ENCODE measurements at regions not wholly inside any gene's neighbourhood (a gene's known extent, or its start where the extent isn't known, plus 50 kb on each side); places are given as distances from the start of the nearest gene placed in this dataset.

DNA sequence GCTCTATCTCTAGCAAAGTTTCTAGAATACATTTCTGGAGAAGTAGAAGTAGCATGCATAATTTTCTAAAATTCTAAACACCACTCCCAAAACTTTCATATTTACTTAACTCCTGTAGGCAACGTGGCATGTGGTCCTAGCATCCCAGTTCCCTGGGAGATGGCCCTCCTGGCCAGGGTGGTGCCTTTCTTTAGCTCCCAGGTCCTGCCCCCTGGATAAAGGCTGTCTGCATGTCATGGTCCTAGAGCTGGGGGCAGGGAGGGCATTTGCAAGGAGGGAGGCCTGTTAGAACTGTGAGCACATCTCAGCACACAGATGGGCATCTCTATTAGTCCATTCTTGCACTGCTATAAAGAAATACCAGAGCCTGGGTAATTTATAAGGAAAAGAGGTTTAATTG, 485.6 kb upstream of the SULF2 start:
- TF ChIP-seq, protein P1, sequence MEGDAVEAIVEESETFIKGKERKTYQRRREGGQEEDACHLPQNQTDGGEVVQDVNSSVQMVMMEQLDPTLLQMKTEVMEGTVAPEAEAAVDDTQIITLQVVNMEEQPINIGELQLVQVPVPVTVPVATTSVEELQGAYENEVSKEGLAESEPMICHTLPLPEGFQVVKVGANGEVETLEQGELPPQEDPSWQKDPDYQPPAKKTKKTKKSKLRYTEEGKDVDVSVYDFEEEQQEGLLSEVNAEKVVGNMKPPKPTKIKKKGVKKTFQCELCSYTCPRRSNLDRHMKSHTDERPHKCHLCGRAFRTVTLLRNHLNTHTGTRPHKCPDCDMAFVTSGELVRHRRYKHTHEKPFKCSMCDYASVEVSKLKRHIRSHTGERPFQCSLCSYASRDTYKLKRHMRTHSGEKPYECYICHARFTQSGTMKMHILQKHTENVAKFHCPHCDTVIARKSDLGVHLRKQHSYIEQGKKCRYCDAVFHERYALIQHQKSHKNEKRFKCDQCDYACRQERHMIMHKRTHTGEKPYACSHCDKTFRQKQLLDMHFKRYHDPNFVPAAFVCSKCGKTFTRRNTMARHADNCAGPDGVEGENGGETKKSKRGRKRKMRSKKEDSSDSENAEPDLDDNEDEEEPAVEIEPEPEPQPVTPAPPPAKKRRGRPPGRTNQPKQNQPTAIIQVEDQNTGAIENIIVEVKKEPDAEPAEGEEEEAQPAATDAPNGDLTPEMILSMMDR (IDR thresholded peaks at IDR 0.05; ENCODE audit: insufficient read depth, missing control alignments) = no peak
- DNase-seq (ENCODE audit: insufficient read length, low spot score) (no peak), FAIRE-seq (no peak)

DNA sequence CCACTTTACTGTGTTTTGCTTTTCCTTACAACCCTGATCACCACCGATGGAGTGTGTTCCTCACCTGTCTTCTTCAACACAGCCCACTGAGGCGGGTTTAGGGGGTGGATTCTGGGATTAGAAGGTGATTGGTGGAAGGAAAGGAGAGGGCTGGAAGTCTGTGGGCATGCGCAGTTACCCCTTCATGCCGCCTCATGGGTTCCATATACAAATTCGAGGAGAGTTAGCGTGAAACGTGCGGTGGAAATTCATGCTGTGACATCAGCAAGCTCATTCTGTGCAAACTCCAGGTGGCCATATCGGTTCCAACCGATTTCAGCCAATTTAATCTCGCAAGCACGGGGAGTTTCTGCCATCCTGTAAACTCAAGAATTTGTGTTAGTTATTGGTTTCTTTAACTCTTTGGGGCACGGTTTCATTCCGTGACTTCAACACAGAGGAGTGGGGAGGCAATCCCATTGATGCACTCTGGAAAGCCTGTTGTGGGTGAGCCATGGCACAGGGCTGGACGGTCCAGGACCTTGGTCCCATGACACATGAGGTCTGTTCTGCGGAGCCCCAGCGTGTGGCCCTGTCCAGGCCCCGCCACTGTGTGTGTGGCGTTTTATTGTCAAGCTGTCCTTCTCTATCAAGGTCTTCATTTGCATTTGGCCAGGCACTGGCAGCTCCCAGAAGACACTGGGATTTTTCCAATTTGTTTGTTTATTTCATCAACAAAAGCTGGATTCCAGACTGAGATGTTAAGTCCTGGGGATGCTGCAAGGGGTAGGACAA, 482.8 kb upstream of the SULF2 start:
- TF ChIP-seq, protein P1 (IDR thresholded peaks at IDR 0.05; ENCODE audit: insufficient read depth, missing control alignments) = no peak
- no peak for DNase-seq (ENCODE audit: insufficient read length, low spot score)
- FAIRE-seq = no peak

DNA sequence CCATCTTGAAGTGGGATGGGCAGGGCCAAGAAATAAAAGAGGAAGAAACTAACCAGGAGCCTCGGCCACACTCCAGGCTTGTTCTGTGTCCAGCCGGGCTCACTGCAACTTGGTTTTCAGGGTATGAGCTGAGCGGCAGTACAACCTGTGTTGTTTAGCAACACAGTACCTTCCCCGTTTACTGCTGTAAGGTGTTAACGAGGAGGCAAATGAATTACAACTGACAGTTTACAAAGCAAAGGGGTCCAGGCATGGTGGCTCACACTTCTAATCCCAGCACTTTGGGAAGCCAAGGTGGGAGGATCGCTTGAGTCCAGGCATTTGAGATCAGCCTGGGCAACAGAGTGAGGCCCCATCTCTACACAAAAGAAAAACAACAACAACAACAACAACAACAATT, 481.3 kb upstream of the SULF2 start:
- FAIRE-seq (no peak), DNase-seq (ENCODE audit: insufficient read length, low spot score) (no peak)
- TF ChIP-seq, protein P1 (IDR thresholded peaks at IDR 0.05; ENCODE audit: insufficient read depth, missing control alignments) = no peak

DNA sequence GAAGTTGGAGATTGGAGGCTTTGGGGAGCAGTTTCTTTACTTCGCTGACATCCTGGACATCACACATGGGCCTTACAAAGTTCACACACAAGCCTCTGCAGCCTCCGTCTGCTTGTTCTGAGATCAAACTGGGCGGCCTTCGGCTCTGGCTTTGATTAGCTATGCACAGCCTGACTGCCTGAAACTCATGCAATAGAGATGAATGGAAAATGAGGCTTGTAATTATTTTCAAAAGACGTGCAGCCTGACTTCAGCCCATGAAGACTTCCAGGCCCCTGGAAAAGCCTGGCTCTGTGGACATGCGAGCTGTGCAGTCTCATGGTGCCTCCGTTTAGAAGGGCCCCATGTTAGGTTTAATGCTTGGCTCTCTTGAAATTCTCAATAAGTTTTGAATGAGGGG, 480.5 kb upstream of the SULF2 start:
- FAIRE-seq (no peak), DNase-seq (ENCODE audit: insufficient read length, low spot score) (no peak)
- TF ChIP-seq, protein P1 (IDR thresholded peaks at IDR 0.05; ENCODE audit: insufficient read depth, missing control alignments) = no peak

DNA sequence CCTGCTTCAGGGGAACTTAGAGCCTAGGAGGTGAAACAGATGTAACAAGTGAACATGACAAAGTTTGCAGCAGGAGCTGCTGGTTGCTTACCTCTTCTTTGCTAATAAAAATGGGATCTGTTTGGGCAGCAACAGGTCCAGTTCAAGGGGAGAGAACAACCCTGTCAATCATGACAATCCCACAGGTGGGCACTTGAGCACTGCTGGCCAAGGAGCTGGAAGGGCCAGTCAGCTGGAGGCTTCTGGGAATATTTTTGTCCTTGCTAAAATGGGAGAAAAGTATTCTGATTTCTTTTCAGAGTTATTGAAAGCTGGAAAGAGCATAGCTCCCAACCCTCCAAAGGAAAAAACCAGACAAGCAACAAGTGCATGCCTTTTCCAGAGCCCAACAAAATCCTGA, 477.7 kb upstream of the SULF2 start:
- TF ChIP-seq, protein P1 (IDR thresholded peaks at IDR 0.05; ENCODE audit: insufficient read depth, missing control alignments) = no peak
- no peak for DNase-seq (ENCODE audit: insufficient read length, low spot score)
- FAIRE-seq = no peak

DNA sequence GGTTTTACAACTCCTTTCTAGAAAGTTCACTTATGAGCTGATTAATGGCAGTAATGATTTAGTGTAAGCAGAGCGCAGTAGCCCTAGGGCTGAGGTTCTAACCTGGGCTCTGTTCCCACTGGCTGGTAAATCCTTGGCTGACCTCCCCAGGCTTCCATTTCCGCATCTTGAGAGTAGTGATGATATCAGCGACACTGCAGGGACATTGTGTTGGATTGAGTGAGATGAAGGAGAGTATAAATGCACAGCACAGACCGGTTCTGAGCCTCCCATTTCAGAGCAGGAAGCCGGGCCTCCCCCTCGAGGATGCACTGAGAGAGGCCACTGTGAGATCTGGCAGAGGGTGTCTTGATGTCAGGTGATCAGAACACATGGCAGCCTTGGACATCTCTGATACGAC, 477.2 kb upstream of the SULF2 start:
- TF ChIP-seq, protein P1 (IDR thresholded peaks at IDR 0.05; ENCODE audit: insufficient read depth, missing control alignments) = no peak
- DNase-seq (ENCODE audit: insufficient read length, low spot score) (no peak), FAIRE-seq (no peak)

DNA sequence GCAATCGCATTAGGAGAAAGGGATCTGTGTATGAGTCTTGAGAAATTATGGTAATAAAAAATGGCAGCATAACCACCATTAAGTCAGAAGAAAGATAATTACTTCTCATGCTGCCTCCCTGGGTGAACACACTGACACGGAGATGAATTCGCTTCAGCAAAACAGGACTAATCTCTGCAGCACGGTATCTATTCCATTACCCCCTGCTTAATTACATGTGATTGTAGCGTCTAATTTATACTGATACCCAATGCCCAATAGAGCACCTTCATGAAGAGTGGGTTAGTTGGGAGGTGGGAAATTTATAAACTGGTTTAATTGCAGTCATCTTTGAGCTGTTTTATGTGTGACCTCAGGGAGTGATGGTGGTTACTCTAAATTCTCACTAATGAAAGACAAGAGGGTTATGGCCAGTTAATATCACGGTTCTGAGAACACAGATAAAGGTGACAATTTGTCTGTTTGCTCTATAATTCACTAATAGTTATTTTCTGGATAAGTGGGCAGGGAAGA, 476.2 kb upstream of the SULF2 start:
- DNase-seq (ENCODE audit: insufficient read length, low spot score) = no peak
- FAIRE-seq = no peak
- TF ChIP-seq, protein P1 (IDR thresholded peaks at IDR 0.05; ENCODE audit: insufficient read depth, missing control alignments) = no peak
